Activated B cell treated with CpG ODN at 0.5 μM for 24 hours (primary cell): ENCODE measurements at regions not wholly inside any gene's neighbourhood (a gene's known extent, or its start where the extent isn't known, plus 50 kb on each side); places are given as distances from the start of the nearest gene placed in this dataset.

ENCODE experiments used
- ATAC-seq: fragments of 200-7000 bp; cut with Tn5 transposase; one replicate; pipeline ENCODE4 v1.10.0; 2021; ENCODE audit warnings: low read depth, mild to moderate bottlenecking, moderate library complexity
- CTCF ChIA-PET: fragments of 350-600 bp; sonication (Branson Sonifier 250); formaldehyde crosslinking; loops from one replicate; lab custom pipeline; 2021; ENCODE audit warnings: antibody characterized with exemption; lab: Charles Lee
- POLR2A ChIA-PET: fragments of 350-600 bp; sonication (Branson Sonifier 250); formaldehyde crosslinking; loops from one replicate; lab custom pipeline; 2021; ENCODE audit warnings: antibody characterized with exemption; lab: Charles Lee
- DNase-seq: peaks from one replicate; pipeline ENCODE4 v3.0.0; 2022
- H3K27ac Mint-ChIP-seq: one replicate; pipeline ENCODE4 v1.8.0; 2020; ENCODE audit warnings: mixed read lengths
- H3K27me3 Mint-ChIP-seq: one replicate; pipeline ENCODE4 v1.8.0; 2021; ENCODE audit warnings: mixed read lengths
- H3K36me3 Mint-ChIP-seq: one replicate; pipeline ENCODE4 v1.8.0; 2021; ENCODE audit warnings: low read depth, mixed read lengths
- H3K4me1 Mint-ChIP-seq: one replicate; pipeline ENCODE4 v1.8.0; 2021; ENCODE audit warnings: mixed read lengths
- H3K4me3 Mint-ChIP-seq: one replicate; pipeline ENCODE4 v1.8.0; 2020; ENCODE audit warnings: mild to moderate bottlenecking, mixed read lengths
- H3K9me3 Mint-ChIP-seq: one replicate; pipeline ENCODE4 v1.8.0; 2020; ENCODE audit warnings: mixed read lengths
- intact Hi-C: fragments of 100-400 bp; cut with micrococcal nuclease; formaldehyde crosslinking; loops from one replicate; pipeline ENCODE4 v1.15.1; 2024
- TF ChIP-seq, protein P1 (sequence below): fragments of 200-600 bp; IDR thresholded peaks from one replicate; pipeline ENCODE4 v1.8.0; 2022; ENCODE audit warnings: antibody characterized with exemption, mild to moderate bottlenecking

DNA sequence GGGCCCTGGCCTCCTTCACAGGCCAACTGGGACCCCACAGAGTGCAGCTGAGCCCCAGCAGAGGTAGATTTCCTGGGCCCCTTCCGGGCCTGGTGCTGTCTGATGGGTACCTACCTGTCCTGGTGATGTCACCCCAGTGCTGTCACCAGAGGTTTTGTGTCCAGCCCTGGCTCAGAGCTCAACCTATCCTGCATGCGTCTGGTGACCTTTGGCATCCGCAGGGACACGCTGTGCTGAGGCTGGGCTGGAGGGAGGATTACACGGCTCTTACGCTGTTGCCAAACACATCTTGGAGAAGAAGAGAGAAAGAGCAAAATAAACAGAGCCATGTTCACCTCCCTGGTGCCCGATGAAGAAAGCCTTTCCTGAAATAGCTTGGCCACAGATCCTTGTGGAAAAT lies 70.6 kb upstream of the MED9 start:
- ATAC-seq (no peak), DNase-seq (no peak)
- H3K36me3 Mint-ChIP-seq, result no peaks in the 10 kb centered on the region
- H3K27me3 Mint-ChIP-seq, result peaks cover 6% of the 10 kb centered on the region
- intact Hi-C loops, result no loop called here
- peaks cover 29% of the 10 kb centered on the region for H3K4me1 Mint-ChIP-seq
- CTCF ChIA-PET, result no interaction called here
- no peaks in the 10 kb centered on the region for H3K9me3 Mint-ChIP-seq
- no peak overlapping the region for H3K27ac Mint-ChIP-seq
- POLR2A ChIA-PET, result no interaction called here
- no peak overlapping the region for H3K4me3 Mint-ChIP-seq
- TF ChIP-seq, protein P1, sequence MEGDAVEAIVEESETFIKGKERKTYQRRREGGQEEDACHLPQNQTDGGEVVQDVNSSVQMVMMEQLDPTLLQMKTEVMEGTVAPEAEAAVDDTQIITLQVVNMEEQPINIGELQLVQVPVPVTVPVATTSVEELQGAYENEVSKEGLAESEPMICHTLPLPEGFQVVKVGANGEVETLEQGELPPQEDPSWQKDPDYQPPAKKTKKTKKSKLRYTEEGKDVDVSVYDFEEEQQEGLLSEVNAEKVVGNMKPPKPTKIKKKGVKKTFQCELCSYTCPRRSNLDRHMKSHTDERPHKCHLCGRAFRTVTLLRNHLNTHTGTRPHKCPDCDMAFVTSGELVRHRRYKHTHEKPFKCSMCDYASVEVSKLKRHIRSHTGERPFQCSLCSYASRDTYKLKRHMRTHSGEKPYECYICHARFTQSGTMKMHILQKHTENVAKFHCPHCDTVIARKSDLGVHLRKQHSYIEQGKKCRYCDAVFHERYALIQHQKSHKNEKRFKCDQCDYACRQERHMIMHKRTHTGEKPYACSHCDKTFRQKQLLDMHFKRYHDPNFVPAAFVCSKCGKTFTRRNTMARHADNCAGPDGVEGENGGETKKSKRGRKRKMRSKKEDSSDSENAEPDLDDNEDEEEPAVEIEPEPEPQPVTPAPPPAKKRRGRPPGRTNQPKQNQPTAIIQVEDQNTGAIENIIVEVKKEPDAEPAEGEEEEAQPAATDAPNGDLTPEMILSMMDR, result no peak

DNA sequence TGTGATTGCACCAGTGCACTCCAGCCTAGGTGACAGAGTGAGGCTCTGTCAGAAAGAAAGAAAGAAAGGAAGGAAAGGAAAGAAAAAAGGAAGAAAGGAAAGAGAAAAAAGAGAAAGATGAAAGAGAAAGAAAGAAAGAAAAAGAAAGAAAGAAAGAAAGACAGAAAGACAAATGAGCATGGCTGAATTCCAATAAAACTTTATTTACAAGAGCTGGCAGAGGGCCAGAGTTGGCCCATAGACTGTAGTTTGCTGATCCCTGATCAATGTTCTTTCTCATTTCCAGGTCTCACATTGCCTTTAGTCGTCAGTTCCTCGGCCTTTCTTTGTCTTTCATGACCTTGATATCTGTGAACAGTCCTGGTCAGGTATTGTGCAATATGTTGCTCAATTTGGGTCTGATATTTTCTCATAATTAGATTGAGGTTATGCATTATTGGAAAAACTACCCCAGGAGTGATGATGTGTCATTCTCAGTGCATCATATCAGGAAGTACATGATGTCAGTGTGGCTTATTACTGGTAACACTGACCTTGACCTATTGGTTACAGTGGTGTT lies 68.5 kb upstream of the MED9 start:
- Mint-ChIP-seq H3K27me3 (peaks cover 8% of the 10 kb centered on the region), H3K27ac (no peak overlapping the region), H3K9me3 (no peaks in the 10 kb centered on the region), H3K4me3 (no peak overlapping the region), H3K36me3 (no peaks in the 10 kb centered on the region), H3K4me1 (peaks cover 18% of the 10 kb centered on the region)
- TF ChIP-seq, protein P1, result no peak
- intact Hi-C loops, result no loop called here
- ChIA-PET CTCF (no interaction called here), POLR2A (no interaction called here)
- DNase-seq (no peak), ATAC-seq (no peak)

DNA sequence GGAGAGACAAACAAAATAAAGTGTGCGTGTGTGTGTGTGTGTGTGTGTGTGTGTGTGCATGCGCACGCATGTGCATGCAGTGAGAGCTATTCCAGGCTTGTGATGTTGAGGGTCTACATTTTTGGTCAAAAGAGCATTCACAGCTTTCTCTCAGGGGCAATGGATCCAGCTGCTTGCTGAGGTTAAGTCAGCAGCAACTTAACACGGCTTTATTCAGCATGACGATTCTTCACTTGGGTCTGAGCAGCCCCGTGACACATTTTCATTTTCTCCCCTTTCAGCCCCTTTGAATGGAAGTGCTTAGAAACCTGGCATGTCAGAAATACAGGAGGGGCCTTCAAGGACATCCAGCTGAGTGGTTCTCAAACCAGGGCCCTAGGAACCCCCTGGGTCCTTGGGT lies 66.4 kb upstream of the MED9 start:
- no peak for ATAC-seq
- ChIA-PET CTCF (no interaction called here), POLR2A (interaction anchor here (0.6 kb wide), 1 partner anchor 428 kb away, joined by 4 read pairs; no protein-coding TSS in a partner anchor)
- TF ChIP-seq, protein P1, result no peak
- intact Hi-C loops, result no loop called here
- Mint-ChIP-seq H3K27ac (no peak overlapping the region), H3K27me3 (peaks cover 16% of the 10 kb centered on the region), H3K9me3 (no peaks in the 10 kb centered on the region), H3K36me3 (no peaks in the 10 kb centered on the region), H3K4me1 (peaks cover 3% of the 10 kb centered on the region), H3K4me3 (no peak overlapping the region)
- DNase-seq, result no peak

DNA sequence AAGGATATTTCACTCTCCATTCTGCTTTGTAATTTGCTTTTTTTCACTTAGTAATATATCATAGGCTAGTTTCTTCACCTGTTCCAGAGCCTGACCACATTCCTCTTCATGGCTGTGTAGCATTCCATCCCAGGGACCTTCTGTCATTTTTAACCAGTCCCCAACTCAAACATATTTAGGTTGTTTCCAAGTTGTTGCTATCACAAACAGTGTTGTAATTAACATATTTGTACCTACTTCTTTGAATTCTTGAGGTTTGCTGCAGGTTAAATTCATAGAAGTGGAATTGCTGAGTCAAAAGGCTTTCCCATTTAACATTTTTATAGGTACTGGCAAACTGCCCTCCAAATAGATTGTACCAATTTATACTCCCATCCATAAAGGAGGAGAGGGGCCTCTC lies 65.1 kb upstream of the MED9 start:
- Mint-ChIP-seq H3K27ac (no peak overlapping the region), H3K27me3 (peaks cover 16% of the 10 kb centered on the region), H3K36me3 (no peaks in the 10 kb centered on the region), H3K4me1 (peaks cover 10% of the 10 kb centered on the region), H3K4me3 (no peak overlapping the region), H3K9me3 (no peaks in the 10 kb centered on the region)
- ATAC-seq, result no peak
- ChIA-PET POLR2A (no interaction called here), CTCF (no interaction called here)
- no peak for DNase-seq
- intact Hi-C loops, result no loop called here
- TF ChIP-seq, protein P1, result no peak

DNA sequence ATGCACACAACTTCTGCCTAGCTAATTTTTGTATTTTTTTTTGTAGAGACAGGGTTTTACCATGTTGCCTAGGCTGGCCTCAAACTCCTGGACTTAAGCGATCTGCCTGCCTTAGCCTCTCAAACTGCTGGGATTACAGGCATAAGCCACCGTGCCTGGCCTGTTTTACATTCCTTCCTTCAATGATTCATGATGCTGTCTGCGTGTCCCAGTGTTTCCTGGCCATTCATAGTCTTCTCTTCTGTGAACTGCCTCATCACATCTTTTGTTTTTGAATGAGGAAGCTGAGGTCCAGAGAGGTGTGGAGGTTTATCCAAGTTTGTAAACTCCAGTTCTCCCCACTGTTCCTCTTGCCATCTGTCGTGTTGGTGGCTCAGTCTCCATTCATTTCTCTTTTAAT lies 64.5 kb upstream of the MED9 start:
- POLR2A ChIA-PET, result no interaction called here
- Mint-ChIP-seq H3K27ac (no peak overlapping the region), H3K27me3 (peaks cover 16% of the 10 kb centered on the region), H3K4me1 (peaks cover 10% of the 10 kb centered on the region), H3K4me3 (no peak overlapping the region), H3K36me3 (no peaks in the 10 kb centered on the region), H3K9me3 (no peaks in the 10 kb centered on the region)
- ATAC-seq (no peak), DNase-seq (no peak)
- TF ChIP-seq, protein P1, result no peak
- intact Hi-C loops, result no loop called here
- CTCF ChIA-PET, result no interaction called here
